ENCODE measurements at regions not wholly inside any gene's neighbourhood (a gene's known extent, or its start where the extent isn't known, plus 50 kb on each side); places are given as distances from the start of the nearest gene placed in this dataset.

DNA sequence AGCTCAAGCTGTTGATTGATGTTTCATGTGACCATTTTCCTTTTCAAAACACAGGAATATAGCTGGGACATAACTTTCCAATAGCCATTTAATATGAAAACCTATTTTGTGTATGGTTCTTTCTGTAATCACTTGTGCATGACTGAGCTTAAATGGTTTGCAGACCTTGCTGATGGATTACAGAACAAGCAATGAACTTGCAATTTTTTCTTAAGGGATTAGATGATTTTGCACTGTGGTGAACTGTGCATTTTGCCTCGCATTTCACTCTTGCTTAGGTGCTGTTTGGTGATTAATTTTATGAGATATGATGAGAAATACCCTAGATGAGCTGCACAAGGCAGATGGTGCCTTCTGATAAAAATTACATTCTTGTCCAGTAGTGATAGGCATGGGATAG, 419.0 kb upstream of the FBXO33 start:
- H3K27me3 Mint-ChIP-seq (ENCODE audit: low read depth in 2 of 2), result no peaks in the 10 kb centered on the region
- Histone ChIP-seq H3K4me3 (ENCODE audit: low read length) (no peak overlapping the region), H3K27me3 (ENCODE audit: control insufficient read depth, insufficient read depth, low read length) (no peaks in the 10 kb centered on the region), H3K4me1 (ENCODE audit: control insufficient read depth, insufficient read depth, low read length) (no peaks in the 10 kb centered on the region), H3K36me3 (ENCODE audit: control insufficient read depth, insufficient read depth, low read length) (no peaks in the 10 kb centered on the region), H3K9me3 (ENCODE audit: control insufficient read depth, insufficient read depth, low read length) (no peaks in the 10 kb centered on the region), H3K27ac (ENCODE audit: low read length) (no peak overlapping the region)
- no peaks in the 10 kb centered on the region for H3K36me3 Mint-ChIP-seq
- no peak for DNase-seq
- no peak overlapping the region for H3K4me3 Mint-ChIP-seq
- WGBS (ENCODE audit: insufficient coverage), result 67% methylated on average over 1 of the region's 1 CpG
- no peaks in the 10 kb centered on the region for H3K4me1 Mint-ChIP-seq
- peaks cover 4 to 7% of the 10 kb centered on the region in 2 donors for H3K9me3 Mint-ChIP-seq
- TF ChIP-seq, protein P1, sequence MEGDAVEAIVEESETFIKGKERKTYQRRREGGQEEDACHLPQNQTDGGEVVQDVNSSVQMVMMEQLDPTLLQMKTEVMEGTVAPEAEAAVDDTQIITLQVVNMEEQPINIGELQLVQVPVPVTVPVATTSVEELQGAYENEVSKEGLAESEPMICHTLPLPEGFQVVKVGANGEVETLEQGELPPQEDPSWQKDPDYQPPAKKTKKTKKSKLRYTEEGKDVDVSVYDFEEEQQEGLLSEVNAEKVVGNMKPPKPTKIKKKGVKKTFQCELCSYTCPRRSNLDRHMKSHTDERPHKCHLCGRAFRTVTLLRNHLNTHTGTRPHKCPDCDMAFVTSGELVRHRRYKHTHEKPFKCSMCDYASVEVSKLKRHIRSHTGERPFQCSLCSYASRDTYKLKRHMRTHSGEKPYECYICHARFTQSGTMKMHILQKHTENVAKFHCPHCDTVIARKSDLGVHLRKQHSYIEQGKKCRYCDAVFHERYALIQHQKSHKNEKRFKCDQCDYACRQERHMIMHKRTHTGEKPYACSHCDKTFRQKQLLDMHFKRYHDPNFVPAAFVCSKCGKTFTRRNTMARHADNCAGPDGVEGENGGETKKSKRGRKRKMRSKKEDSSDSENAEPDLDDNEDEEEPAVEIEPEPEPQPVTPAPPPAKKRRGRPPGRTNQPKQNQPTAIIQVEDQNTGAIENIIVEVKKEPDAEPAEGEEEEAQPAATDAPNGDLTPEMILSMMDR (IDR thresholded peaks at IDR 0.05), result no peak
- ATAC-seq, result no peak
- H3K27ac Mint-ChIP-seq, result no peak overlapping the region
- intact Hi-C loops (cut with micrococcal nuclease), result no loop called here

DNA sequence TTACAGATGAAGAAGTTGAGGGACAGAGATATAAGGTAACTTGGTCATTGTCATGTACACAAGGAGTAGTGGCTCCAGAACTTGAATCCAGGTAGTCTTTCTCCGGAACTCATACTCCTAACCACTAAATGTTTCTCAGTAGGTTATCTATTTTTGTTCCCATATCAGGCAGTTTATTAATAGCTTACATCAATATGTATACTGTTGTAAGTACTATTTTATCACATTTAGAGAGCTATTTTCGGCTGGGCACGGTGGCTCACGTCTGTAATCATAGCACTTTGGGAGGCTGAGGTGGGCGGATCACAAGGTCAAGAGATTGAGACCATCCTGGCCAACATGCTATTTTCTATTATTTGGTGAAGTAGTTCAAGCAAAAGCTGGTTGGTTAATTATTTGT, 415.6 kb upstream of the FBXO33 start:
- H3K27ac Mint-ChIP-seq, result no peak overlapping the region
- intact Hi-C loops (cut with micrococcal nuclease), result no loop called here
- no peaks in the 10 kb centered on the region for H3K36me3 Mint-ChIP-seq

DNA sequence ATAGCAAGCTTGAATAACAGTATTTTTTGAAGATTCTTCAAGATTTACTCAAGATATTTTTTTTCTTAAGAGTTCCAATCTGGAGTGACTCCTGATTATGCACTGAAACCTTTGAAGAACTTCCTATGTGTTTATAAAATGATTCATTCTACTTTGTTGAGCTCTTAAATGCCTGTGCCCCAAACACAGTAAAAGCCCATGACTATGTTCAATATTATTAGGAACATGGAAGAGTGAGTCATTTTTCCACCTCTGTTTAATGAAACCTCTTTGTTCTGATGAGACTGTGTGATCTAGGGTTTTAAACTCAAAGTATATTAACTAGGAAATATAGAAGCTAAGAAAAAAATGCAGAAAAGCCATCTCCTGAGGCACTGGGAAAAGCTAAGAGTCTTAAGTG, 415.0 kb upstream of the FBXO33 start:
- no peak overlapping the region for H3K4me3 ChIP-seq (ENCODE audit: low read length)
- DNase-seq (no peak), ATAC-seq (no peak)
- H3K27me3 ChIP-seq (ENCODE audit: control insufficient read depth, insufficient read depth, low read length), result no peaks in the 10 kb centered on the region
- H3K27me3 Mint-ChIP-seq (ENCODE audit: low read depth in 2 of 2), result no peaks in the 10 kb centered on the region
- H3K4me3 Mint-ChIP-seq, result no peak overlapping the region
- peaks cover 0 to 13% of the 10 kb centered on the region in 2 donors for H3K9me3 Mint-ChIP-seq
- no peaks in the 10 kb centered on the region for H3K4me1 Mint-ChIP-seq
- intact Hi-C loops (cut with micrococcal nuclease), result no loop called here
- no peaks in the 10 kb centered on the region for H3K36me3 ChIP-seq (ENCODE audit: control insufficient read depth, insufficient read depth, low read length)
- no peaks in the 10 kb centered on the region for H3K4me1 ChIP-seq (ENCODE audit: control insufficient read depth, insufficient read depth, low read length)
- H3K36me3 Mint-ChIP-seq, result no peaks in the 10 kb centered on the region
- no peaks in the 10 kb centered on the region for H3K9me3 ChIP-seq (ENCODE audit: control insufficient read depth, insufficient read depth, low read length)
- H3K27ac Mint-ChIP-seq, result no peak overlapping the region
- no peak overlapping the region for H3K27ac ChIP-seq (ENCODE audit: low read length)
- TF ChIP-seq, protein P1 (IDR thresholded peaks at IDR 0.05), result no peak

More for the DNA sequence above, 415.6 kb upstream of the FBXO33 start:
- ATAC-seq (no peak), DNase-seq (no peak)
- Histone ChIP-seq H3K36me3 (ENCODE audit: control insufficient read depth, insufficient read depth, low read length) (no peaks in the 10 kb centered on the region), H3K4me1 (ENCODE audit: control insufficient read depth, insufficient read depth, low read length) (no peaks in the 10 kb centered on the region), H3K9me3 (ENCODE audit: control insufficient read depth, insufficient read depth, low read length) (no peaks in the 10 kb centered on the region), H3K27ac (ENCODE audit: low read length) (no peak overlapping the region), H3K4me3 (ENCODE audit: low read length) (no peak overlapping the region), H3K27me3 (ENCODE audit: control insufficient read depth, insufficient read depth, low read length) (no peaks in the 10 kb centered on the region)
- Mint-ChIP-seq H3K4me3 (no peak overlapping the region), H3K9me3 (peaks cover 0 to 11% of the 10 kb centered on the region in 2 donors), H3K27me3 (ENCODE audit: low read depth in 2 of 2) (no peaks in the 10 kb centered on the region), H3K4me1 (no peaks in the 10 kb centered on the region)
- TF ChIP-seq, protein P1 (IDR thresholded peaks at IDR 0.05), result no peak
- no CpG with 5 or more reads among the region's 5 CpGs for WGBS (ENCODE audit: insufficient coverage)

DNA sequence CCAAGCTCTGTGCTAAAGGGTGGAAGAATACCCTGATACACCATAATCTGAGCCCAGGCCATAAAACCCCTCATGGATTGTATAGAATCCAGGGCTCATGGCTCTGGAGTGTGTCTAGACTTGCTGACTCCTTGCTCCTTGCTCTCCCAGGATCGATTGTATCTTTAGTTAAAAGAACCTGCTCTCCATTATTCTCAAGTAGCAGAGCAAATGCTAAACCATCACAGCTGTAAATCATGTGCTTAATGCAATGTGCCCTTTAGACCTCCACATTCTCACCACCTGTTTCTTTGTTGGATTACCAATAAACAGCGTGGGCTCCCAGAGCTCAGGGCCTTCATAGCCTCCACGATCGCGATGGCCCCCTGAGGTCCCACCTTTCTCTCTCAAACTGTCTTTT, 411.6 kb upstream of the FBXO33 start:
- Histone ChIP-seq H3K36me3 (ENCODE audit: control insufficient read depth, insufficient read depth, low read length) (no peaks in the 10 kb centered on the region), H3K9me3 (ENCODE audit: control insufficient read depth, insufficient read depth, low read length) (no peaks in the 10 kb centered on the region), H3K4me3 (ENCODE audit: low read length) (no peak overlapping the region), H3K4me1 (ENCODE audit: control insufficient read depth, insufficient read depth, low read length) (no peaks in the 10 kb centered on the region), H3K27ac (ENCODE audit: low read length) (no peak overlapping the region), H3K27me3 (ENCODE audit: control insufficient read depth, insufficient read depth, low read length) (no peaks in the 10 kb centered on the region)
- TF ChIP-seq, protein P1 (IDR thresholded peaks at IDR 0.05), result no peak
- DNase-seq, result no peak
- intact Hi-C loops (cut with micrococcal nuclease), result no loop called here
- ATAC-seq, result no peak
- Mint-ChIP-seq H3K36me3 (no peaks in the 10 kb centered on the region), H3K4me1 (no peaks in the 10 kb centered on the region), H3K27ac (no peak overlapping the region), H3K9me3 (peaks cover 8 to 24% of the 10 kb centered on the region in 2 donors), H3K27me3 (ENCODE audit: low read depth in 2 of 2) (no peaks in the 10 kb centered on the region), H3K4me3 (no peak overlapping the region)
- WGBS (ENCODE audit: insufficient coverage), result 91% methylated on average over 5 of the region's 5 CpGs
